WTC11 (cell line): ENCODE measurements at regions not wholly inside any gene's neighbourhood (a gene's known extent, or its start where the extent isn't known, plus 50 kb on each side); places are given as distances from the start of the nearest gene placed in this dataset.
"Not testable (repeated sequence)": the region's sequence is repeated elsewhere in the genome, so short reads cannot be mapped to it uniquely, and the experiment has no call there.

Experiments
- ATAC-seq: fragments of 200-7000 bp; cut with Tn5 transposase; 2 replicates; pipeline ENCODE4 v1.10.0; 2021; ENCODE audit warnings: mild to moderate bottlenecking, moderate library complexity
- CTCF ChIA-PET: fragments of 300-600 bp; sonication (Branson Sonifier 250); formaldehyde crosslinking; loops from one replicate; lab custom pipeline; 2021; ENCODE audit warnings: antibody characterized with exemption; lab: Charles Lee
- POLR2A ChIA-PET: fragments of 350-600 bp; sonication (Branson Sonifier 250); formaldehyde crosslinking; loops from one replicate; lab custom pipeline; 2021; ENCODE audit warnings: antibody characterized with exemption; lab: Charles Lee
- DNase-seq: peaks from one replicate; pipeline ENCODE4 v3.0.0; 2021; ENCODE audit warnings: low spot score
- H3K27ac Mint-ChIP-seq: 2 replicates; pipeline ENCODE4 v1.8.0; 2021; ENCODE audit warnings: mixed read lengths
- H3K27me3 Mint-ChIP-seq: 2 replicates; pipeline ENCODE4 v1.8.0; 2021; ENCODE audit warnings: low read depth, mild to moderate bottlenecking, moderate library complexity, mixed read lengths
- H3K36me3 Mint-ChIP-seq: 2 replicates; pipeline ENCODE4 v1.8.0; 2021; ENCODE audit warnings: mixed read lengths
- H3K4me1 Mint-ChIP-seq: 2 replicates; pipeline ENCODE4 v1.8.0; 2022; ENCODE audit warnings: mixed read lengths
- H3K4me3 Mint-ChIP-seq: 2 replicates; pipeline ENCODE4 v1.8.0; 2021; ENCODE audit warnings: mild to moderate bottlenecking, moderate library complexity, mixed read lengths
- H3K9me3 Mint-ChIP-seq: 2 replicates; pipeline ENCODE4 v1.8.0; 2021; ENCODE audit warnings: mixed read lengths
- ATF6 ChIP-seq: sonication (generic); formaldehyde crosslinking; IDR thresholded peaks from 2 replicates; pipeline ENCODE4 v1.8.1; 2023; ENCODE audit warnings: mild to moderate bottlenecking, missing genetic modification reagents
- ETV6 ChIP-seq: sonication (generic); formaldehyde crosslinking; IDR thresholded peaks from 2 replicates; pipeline ENCODE4 v1.8.1; 2022; ENCODE audit warnings: mild to moderate bottlenecking, missing genetic modification reagents
- IRF2 ChIP-seq: sonication (generic); formaldehyde crosslinking; IDR thresholded peaks from 2 replicates; pipeline ENCODE4 v1.8.0; 2022; ENCODE audit warnings: low read depth, missing genetic modification reagents, borderline replicate concordance
- JAZF1 ChIP-seq: fragments of 250-450 bp; sonication (Bioruptor Pico); IDR thresholded peaks from 2 replicates; pipeline ENCODE4 v1.9.0; 2021; ENCODE audit warnings: moderate library complexity, mild to moderate bottlenecking, inconsistent platforms
- MYBL2 ChIP-seq: sonication (generic); formaldehyde crosslinking; IDR thresholded peaks from 2 replicates; pipeline ENCODE4 v1.8.1; 2023; ENCODE audit warnings: mild to moderate bottlenecking, moderate library complexity, missing genetic modification reagents
- NFATC4 ChIP-seq: fragments of 250-450 bp; sonication (Bioruptor Pico); IDR thresholded peaks from 2 replicates; pipeline ENCODE4 v1.9.0; 2021; ENCODE audit warnings: mild to moderate bottlenecking
- NFYB ChIP-seq: sonication (generic); formaldehyde crosslinking; conservative IDR thresholded peaks from 2 replicates; pipeline ENCODE4 v1.8.0; 2022; ENCODE audit warnings: low read depth, missing genetic modification reagents
- NR2C2 ChIP-seq: sonication (generic); formaldehyde crosslinking; IDR thresholded peaks from 2 replicates; pipeline ENCODE4 v1.8.0; 2022; ENCODE audit warnings: mild to moderate bottlenecking, missing genetic modification reagents
- ZNF219 ChIP-seq: sonication (generic); formaldehyde crosslinking; IDR thresholded peaks from 2 replicates; pipeline ENCODE4 v1.8.0; 2023; ENCODE audit warnings: missing genetic modification reagents, mild to moderate bottlenecking, borderline replicate concordance
- ZNF396 ChIP-seq: fragments of 250-450 bp; sonication (Bioruptor Pico); IDR thresholded peaks from 2 replicates; pipeline ENCODE4 v1.8.0; 2021; ENCODE audit warnings: mild to moderate bottlenecking, moderate library complexity, borderline replicate concordance
- ZNF532 ChIP-seq: fragments of 250-450 bp; sonication (Bioruptor Pico); IDR thresholded peaks from 2 replicates; pipeline ENCODE4 v1.9.0; 2021; ENCODE audit warnings: mild to moderate bottlenecking, borderline replicate concordance
- TF ChIP-seq, protein P1 (sequence below): fragments of 250-450 bp; sonication (Bioruptor Pico); conservative IDR thresholded peaks from 2 replicates; pipeline ENCODE4 v1.9.0; 2021; ENCODE audit warnings: mild to moderate bottlenecking
- TF ChIP-seq, protein P2 (sequence below): fragments of 250-450 bp; sonication (Bioruptor Pico); IDR thresholded peaks from 2 replicates; pipeline ENCODE4 v1.9.0; 2021; ENCODE audit warnings: mild to moderate bottlenecking
- TF ChIP-seq, protein P3 (sequence below): sonication (generic); formaldehyde crosslinking; IDR thresholded peaks from 2 replicates; pipeline ENCODE4 v1.8.1; 2023; ENCODE audit warnings: mild to moderate bottlenecking, missing genetic modification reagents, borderline replicate concordance
- TF ChIP-seq, protein P4 (sequence below): sonication (generic); formaldehyde crosslinking; IDR thresholded peaks from 2 replicates; pipeline ENCODE4 v1.8.1; 2023; ENCODE audit warnings: mild to moderate bottlenecking, missing genetic modification reagents, moderate library complexity
- TF ChIP-seq, protein P5 (sequence below): fragments of 250-450 bp; sonication (Bioruptor Pico); IDR thresholded peaks from 2 replicates; pipeline ENCODE4 v1.9.0; 2021; ENCODE audit warnings: mild to moderate bottlenecking

GRCh38 chr4:20074450-20074849 lies 177.3 kb upstream of the SLIT2 start:
- POLR2A ChIA-PET, result interaction anchor here (0.6 kb wide), 1 partner anchor 603 kb away, joined by 3 read pairs; no protein-coding TSS in a partner anchor
- ATAC-seq (no peak), DNase-seq (no peak)
- H3K9me3 Mint-ChIP-seq, result peaks cover 7% of the 10 kb centered on the region; the same call in 1 of the 2 replicates
- H3K36me3 Mint-ChIP-seq, result no peaks in the 10 kb centered on the region
- CTCF ChIA-PET, result no interaction called here
- H3K4me1 Mint-ChIP-seq, result peaks cover 12% of the 10 kb centered on the region
- no peak overlapping the region for H3K4me3 Mint-ChIP-seq
- no peaks in the 10 kb centered on the region for H3K27me3 Mint-ChIP-seq
- TF ChIP-seq ZNF219 (CRISPR knock-in tag) (no peak), NR2C2 (CRISPR knock-in tag) (no peak), ZNF396 (no peak), JAZF1 (CRISPR knock-in tag) (no peak), NFATC4 (CRISPR knock-in tag) (no peak), NFYB (CRISPR knock-in tag) (no peak)
- TF ChIP-seq, protein P1, sequence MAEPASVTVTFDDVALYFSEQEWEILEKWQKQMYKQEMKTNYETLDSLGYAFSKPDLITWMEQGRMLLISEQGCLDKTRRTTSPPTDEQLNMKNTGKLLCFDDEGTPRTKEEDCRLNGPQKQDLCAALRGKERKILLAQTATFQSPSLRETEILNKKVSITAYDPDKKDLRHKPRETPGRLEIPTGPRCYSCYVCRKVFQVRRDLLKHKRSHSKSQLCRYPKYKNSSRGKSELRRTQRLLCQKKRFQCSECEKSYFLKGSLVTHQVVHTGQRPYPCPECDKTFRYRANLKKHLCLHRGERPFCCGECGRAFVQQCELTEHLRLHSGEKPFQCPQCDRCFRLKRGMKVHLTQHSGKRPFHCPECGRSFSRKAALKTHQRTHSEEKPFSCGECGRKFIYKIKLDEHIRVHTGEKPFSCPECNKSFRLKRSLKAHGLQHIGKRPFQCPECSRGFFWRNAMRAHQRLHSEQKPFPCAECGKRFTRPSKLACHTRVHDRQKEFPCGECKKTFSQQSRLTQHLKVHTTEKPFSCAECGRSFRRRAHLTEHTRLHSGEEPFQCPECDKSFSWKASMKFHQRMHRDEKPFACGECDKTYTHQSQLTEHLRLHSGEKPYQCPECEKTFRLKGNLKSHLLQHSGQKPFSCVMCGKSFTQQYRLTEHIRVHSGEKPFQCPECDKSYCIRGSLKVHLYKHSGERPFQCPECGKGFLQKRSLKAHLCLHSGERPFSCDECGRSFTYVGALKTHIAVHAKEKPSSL (CRISPR knock-in tag), result no peak
- TF ChIP-seq, protein P2, sequence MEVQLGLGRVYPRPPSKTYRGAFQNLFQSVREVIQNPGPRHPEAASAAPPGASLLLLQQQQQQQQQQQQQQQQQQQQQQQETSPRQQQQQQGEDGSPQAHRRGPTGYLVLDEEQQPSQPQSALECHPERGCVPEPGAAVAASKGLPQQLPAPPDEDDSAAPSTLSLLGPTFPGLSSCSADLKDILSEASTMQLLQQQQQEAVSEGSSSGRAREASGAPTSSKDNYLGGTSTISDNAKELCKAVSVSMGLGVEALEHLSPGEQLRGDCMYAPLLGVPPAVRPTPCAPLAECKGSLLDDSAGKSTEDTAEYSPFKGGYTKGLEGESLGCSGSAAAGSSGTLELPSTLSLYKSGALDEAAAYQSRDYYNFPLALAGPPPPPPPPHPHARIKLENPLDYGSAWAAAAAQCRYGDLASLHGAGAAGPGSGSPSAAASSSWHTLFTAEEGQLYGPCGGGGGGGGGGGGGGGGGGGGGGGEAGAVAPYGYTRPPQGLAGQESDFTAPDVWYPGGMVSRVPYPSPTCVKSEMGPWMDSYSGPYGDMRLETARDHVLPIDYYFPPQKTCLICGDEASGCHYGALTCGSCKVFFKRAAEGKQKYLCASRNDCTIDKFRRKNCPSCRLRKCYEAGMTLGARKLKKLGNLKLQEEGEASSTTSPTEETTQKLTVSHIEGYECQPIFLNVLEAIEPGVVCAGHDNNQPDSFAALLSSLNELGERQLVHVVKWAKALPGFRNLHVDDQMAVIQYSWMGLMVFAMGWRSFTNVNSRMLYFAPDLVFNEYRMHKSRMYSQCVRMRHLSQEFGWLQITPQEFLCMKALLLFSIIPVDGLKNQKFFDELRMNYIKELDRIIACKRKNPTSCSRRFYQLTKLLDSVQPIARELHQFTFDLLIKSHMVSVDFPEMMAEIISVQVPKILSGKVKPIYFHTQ (CRISPR knock-in tag), result no peak
- TF ChIP-seq, protein P3, sequence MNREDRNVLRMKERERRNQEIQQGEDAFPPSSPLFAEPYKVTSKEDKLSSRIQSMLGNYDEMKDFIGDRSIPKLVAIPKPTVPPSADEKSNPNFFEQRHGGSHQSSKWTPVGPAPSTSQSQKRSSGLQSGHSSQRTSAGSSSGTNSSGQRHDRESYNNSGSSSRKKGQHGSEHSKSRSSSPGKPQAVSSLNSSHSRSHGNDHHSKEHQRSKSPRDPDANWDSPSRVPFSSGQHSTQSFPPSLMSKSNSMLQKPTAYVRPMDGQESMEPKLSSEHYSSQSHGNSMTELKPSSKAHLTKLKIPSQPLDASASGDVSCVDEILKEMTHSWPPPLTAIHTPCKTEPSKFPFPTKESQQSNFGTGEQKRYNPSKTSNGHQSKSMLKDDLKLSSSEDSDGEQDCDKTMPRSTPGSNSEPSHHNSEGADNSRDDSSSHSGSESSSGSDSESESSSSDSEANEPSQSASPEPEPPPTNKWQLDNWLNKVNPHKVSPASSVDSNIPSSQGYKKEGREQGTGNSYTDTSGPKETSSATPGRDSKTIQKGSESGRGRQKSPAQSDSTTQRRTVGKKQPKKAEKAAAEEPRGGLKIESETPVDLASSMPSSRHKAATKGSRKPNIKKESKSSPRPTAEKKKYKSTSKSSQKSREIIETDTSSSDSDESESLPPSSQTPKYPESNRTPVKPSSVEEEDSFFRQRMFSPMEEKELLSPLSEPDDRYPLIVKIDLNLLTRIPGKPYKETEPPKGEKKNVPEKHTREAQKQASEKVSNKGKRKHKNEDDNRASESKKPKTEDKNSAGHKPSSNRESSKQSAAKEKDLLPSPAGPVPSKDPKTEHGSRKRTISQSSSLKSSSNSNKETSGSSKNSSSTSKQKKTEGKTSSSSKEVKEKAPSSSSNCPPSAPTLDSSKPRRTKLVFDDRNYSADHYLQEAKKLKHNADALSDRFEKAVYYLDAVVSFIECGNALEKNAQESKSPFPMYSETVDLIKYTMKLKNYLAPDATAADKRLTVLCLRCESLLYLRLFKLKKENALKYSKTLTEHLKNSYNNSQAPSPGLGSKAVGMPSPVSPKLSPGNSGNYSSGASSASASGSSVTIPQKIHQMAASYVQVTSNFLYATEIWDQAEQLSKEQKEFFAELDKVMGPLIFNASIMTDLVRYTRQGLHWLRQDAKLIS (CRISPR knock-in tag), result no peak
- no peak overlapping the region for H3K27ac Mint-ChIP-seq

DNA sequence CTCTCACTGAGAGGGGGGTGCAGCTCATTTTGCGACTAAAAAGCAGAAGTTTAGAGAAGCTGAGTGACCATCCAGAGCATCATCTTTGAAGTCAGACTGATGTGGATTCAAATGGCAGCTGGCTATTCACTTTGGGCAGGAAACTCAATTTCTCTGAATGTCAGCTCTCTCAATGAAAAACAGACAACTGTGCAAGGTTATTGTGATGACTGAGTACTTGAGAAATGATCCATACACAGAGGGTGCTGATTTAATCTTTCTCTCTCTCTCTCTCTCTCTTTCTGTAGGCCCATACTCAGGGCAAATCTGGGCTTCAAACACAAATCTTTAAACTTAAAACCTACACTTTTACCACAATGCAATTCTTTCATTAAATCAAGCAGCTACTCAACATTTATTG lies 185.8 kb upstream of the SLIT2 start:
- Mint-ChIP-seq H3K27me3 (no peaks in the 10 kb centered on the region), H3K4me1 (peaks cover 3% of the 10 kb centered on the region; the same call in 1 of the 2 replicates), H3K4me3 (no peak overlapping the region), H3K36me3 (no peaks in the 10 kb centered on the region), H3K9me3 (peaks cover 15% of the 10 kb centered on the region), H3K27ac (no peak overlapping the region)
- ChIA-PET POLR2A (no interaction called here), CTCF (no interaction called here)
- ATAC-seq, result no peak
- TF ChIP-seq ATF6, result no peak
- no peak for TF ChIP-seq NFYB (CRISPR knock-in tag)
- TF ChIP-seq, protein P4, sequence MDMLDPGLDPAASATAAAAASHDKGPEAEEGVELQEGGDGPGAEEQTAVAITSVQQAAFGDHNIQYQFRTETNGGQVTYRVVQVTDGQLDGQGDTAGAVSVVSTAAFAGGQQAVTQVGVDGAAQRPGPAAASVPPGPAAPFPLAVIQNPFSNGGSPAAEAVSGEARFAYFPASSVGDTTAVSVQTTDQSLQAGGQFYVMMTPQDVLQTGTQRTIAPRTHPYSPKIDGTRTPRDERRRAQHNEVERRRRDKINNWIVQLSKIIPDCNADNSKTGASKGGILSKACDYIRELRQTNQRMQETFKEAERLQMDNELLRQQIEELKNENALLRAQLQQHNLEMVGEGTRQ (CRISPR knock-in tag), result no peak
- TF ChIP-seq ZNF532, result no peak
- no peak for TF ChIP-seq IRF2 (CRISPR knock-in tag)
- TF ChIP-seq, protein P5, sequence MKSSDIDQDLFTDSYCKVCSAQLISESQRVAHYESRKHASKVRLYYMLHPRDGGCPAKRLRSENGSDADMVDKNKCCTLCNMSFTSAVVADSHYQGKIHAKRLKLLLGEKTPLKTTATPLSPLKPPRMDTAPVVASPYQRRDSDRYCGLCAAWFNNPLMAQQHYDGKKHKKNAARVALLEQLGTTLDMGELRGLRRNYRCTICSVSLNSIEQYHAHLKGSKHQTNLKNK (CRISPR knock-in tag), result no peak
- TF ChIP-seq MYBL2 (CRISPR knock-in tag), result no peak
- no peak for TF ChIP-seq NFATC4 (CRISPR knock-in tag)
- no peak for TF ChIP-seq ETV6 (CRISPR knock-in tag)
- DNase-seq, result no peak

- H3K9me3 Mint-ChIP-seq, ATAC-seq, H3K27ac Mint-ChIP-seq, H3K36me3 Mint-ChIP-seq, H3K4me3 Mint-ChIP-seq, H3K4me1 Mint-ChIP-seq, POLR2A ChIA-PET, CTCF ChIA-PET, H3K27me3 Mint-ChIP-seq, DNase-seq: not testable (repeated sequence)
Measured at GRCh38 chr4:20062857-20063256, 188.8 kb upstream of the SLIT2 start.
